Mesenchymal stem cell (in vitro differentiated cells and primary cell): ENCODE measurements at regions not wholly inside any gene's neighbourhood (a gene's known extent, or its start where the extent isn't known, plus 50 kb on each side); places are given as distances from the start of the nearest gene placed in this dataset.

Experiments
- DNase-seq: peaks from one replicate; pipeline ENCODE4 v3.0.0-alpha.2; 2013
- H2AFZ ChIP-seq: one replicate; pipeline ENCODE4 v1.6.1; 2013; ENCODE audit warnings: low read depth, mild to moderate bottlenecking, control low read depth, inconsistent platforms, low read length, moderate library complexity
- H2AK5ac ChIP-seq: 2 replicates; pipeline ENCODE4 v1.6.1; 2013; ENCODE audit warnings: low read length, moderate library complexity, mild to moderate bottlenecking, inconsistent platforms; ENCODE audit not compliant: severe bottlenecking
- H2BK120ac ChIP-seq: one replicate; pipeline ENCODE4 v1.6.1; 2013; ENCODE audit warnings: low read depth, mild to moderate bottlenecking, inconsistent platforms, low read length, moderate library complexity
- H2BK12ac ChIP-seq, 2 experiments: one replicate each; pipeline ENCODE4 v1.6.1; 2013; ENCODE audit warnings: inconsistent platforms in 2 of 2, low read length in 2 of 2, mild to moderate bottlenecking in 2 of 2, moderate library complexity in 2 of 2, control low read depth in 1 of 2
- H2BK15ac ChIP-seq: one replicate; pipeline ENCODE4 v1.6.1; 2013; ENCODE audit warnings: mild to moderate bottlenecking, low read depth, inconsistent platforms; ENCODE audit not compliant: poor library complexity, severe bottlenecking
- H2BK5ac ChIP-seq: 2 replicates; pipeline ENCODE4 v1.6.1; 2013; ENCODE audit warnings: low read depth, mild to moderate bottlenecking, low read length, control low read depth, inconsistent platforms; ENCODE audit not compliant: poor library complexity, severe bottlenecking
- H3K14ac ChIP-seq, 2 experiments: one replicate each; pipeline ENCODE4 v1.6.1; 2013; ENCODE audit warnings: inconsistent platforms in 2 of 2, low read length in 2 of 2, control low read depth in 1 of 2, mild to moderate bottlenecking in 1 of 2, moderate library complexity in 1 of 2
- H3K18ac ChIP-seq, 2 experiments: one replicate each; pipeline ENCODE4 v1.6.1; 2013; ENCODE audit warnings: inconsistent platforms in 2 of 2, low read length in 2 of 2, control low read depth in 1 of 2, low read depth in 1 of 2, mild to moderate bottlenecking in 1 of 2
- H3K23ac ChIP-seq, 2 experiments: one replicate each; pipeline ENCODE4 v1.6.1; 2013; ENCODE audit warnings: inconsistent platforms in 2 of 2, low read length in 2 of 2, mild to moderate bottlenecking in 2 of 2, moderate library complexity in 2 of 2, control low read depth in 1 of 2
- H3K27ac ChIP-seq: 2 replicates; pipeline ENCODE4 v1.5.1; 2013; ENCODE audit warnings: mild to moderate bottlenecking, moderate library complexity, low read length, control low read depth, inconsistent platforms; ENCODE audit not compliant: poor library complexity, severe bottlenecking
- H3K27me3 ChIP-seq, 2 experiments: 2 replicates each; pipeline versions ENCODE4 v1.6.1 to v1.7.0; 2013; ENCODE audit warnings: low read length in 2 of 2, mild to moderate bottlenecking in 2 of 2, moderate library complexity in 2 of 2, control low read depth in 1 of 2, inconsistent platforms in 1 of 2; ENCODE audit not compliant: control insufficient read depth in 1 of 2, insufficient read depth in 1 of 2
- H3K36me3 ChIP-seq, 2 experiments: 2 replicates each; pipeline versions ENCODE4 v1.6.1 to v1.7.0; 2013; ENCODE audit warnings: low read length in 2 of 2, control low read depth in 1 of 2, inconsistent platforms in 1 of 2, low read depth in 1 of 2, mild to moderate bottlenecking in 1 of 2; ENCODE audit not compliant: insufficient read depth in 2 of 2, control insufficient read depth in 1 of 2
- H3K4ac ChIP-seq, 2 experiments: one replicate each; pipeline ENCODE4 v1.6.1; 2013; ENCODE audit warnings: inconsistent platforms in 2 of 2, low read length in 2 of 2, mild to moderate bottlenecking in 2 of 2, moderate library complexity in 2 of 2, control low read depth in 1 of 2, low read depth in 1 of 2
- H3K4me1 ChIP-seq: 2 replicates; pipeline ENCODE4 v1.6.1; 2013; ENCODE audit warnings: low read depth, low read length, control low read depth; ENCODE audit not compliant: control insufficient read depth, insufficient read depth
- H3K4me2 ChIP-seq: 2 replicates; pipeline ENCODE4 v1.6.1; 2013; ENCODE audit warnings: low read length, mild to moderate bottlenecking, inconsistent platforms; ENCODE audit not compliant: poor library complexity, severe bottlenecking
- H3K4me3 ChIP-seq, 2 experiments: 2 replicates each; pipeline versions ENCODE4 v1.5.1 to v1.7.0; 2013; ENCODE audit warnings: low read length in 2 of 2, mild to moderate bottlenecking in 2 of 2, control low read depth in 1 of 2, low read depth in 1 of 2; ENCODE audit not compliant: insufficient read depth in 1 of 2
- H3K79me1 ChIP-seq: replicated peaks from 2 replicates; pipeline ENCODE4 v1.6.1; 2013; ENCODE audit warnings: mild to moderate bottlenecking, control low read depth, low read length, inconsistent platforms; ENCODE audit not compliant: poor library complexity, severe bottlenecking
- H3K9ac ChIP-seq: 2 replicates; pipeline ENCODE4 v1.7.0; 2013; ENCODE audit warnings: mild to moderate bottlenecking, low read length, moderate library complexity
- H3K9me3 ChIP-seq: 2 replicates; pipeline ENCODE4 v1.7.0; 2013; ENCODE audit warnings: mild to moderate bottlenecking, low read length; ENCODE audit not compliant: control insufficient read depth
- H4K8ac ChIP-seq: one replicate; pipeline ENCODE4 v1.6.1; 2013; ENCODE audit warnings: inconsistent platforms, mild to moderate bottlenecking, low read length, moderate library complexity
- H4K91ac ChIP-seq: one replicate; pipeline ENCODE4 v1.6.1; 2013; ENCODE audit warnings: mild to moderate bottlenecking, low read length, inconsistent platforms
- WGBS: methylation state at CpG from one replicate; pipeline ENCODE4 v1.1.7; 2013; ENCODE audit warnings: mixed read lengths; 5-methylcytosine and 5-hydroxymethylcytosine counted together

DNA sequence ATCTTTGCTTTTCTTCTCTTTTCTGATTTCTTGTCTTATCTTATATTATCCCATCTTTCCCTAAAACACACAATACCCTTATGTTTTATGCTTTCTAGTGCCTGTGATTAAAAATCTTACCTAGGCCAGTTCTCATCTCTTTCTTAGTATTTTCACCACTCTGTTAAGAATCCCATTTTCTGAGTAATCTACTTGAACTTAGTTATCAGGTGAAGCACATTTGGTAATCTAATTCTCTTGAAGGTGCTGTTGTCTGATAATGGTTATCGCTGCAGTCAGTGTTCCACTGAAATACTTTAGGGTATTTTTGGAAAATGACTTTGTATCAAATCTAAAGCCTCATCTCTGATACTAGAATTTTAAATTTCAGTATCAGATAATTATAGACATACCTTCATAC is 192.5 kb upstream of the MAN1A1 start:
- no peak overlapping the region for H2AFZ ChIP-seq
- H3K27me3 ChIP-seq = no peaks in the 10 kb centered on the region
- H3K4me1 ChIP-seq = peaks cover 3% of the 10 kb centered on the region
- no peak overlapping the region for H2BK12ac ChIP-seq
- no peak overlapping the region for H3K4ac ChIP-seq
- no peak overlapping the region for H3K23ac ChIP-seq
- no peak overlapping the region for H2AK5ac ChIP-seq
- no peak overlapping the region for H3K18ac ChIP-seq
- no CpG with 5 or more reads among the region's 1 CpG for WGBS
- no peak overlapping the region for H3K27ac ChIP-seq
- no peaks in the 10 kb centered on the region for H3K79me1 ChIP-seq
- no peak overlapping the region for H4K91ac ChIP-seq
- H2BK5ac ChIP-seq = no peak overlapping the region
- peak overlapping the region; percentile 84 for H3K9ac ChIP-seq
- no peak overlapping the region for H2BK120ac ChIP-seq
- no peak for DNase-seq
- H3K36me3 ChIP-seq = no peaks in the 10 kb centered on the region
- H3K9me3 ChIP-seq = peaks cover 9% of the 10 kb centered on the region
- no peak overlapping the region for H3K14ac ChIP-seq
- peak overlapping the region in 1 of 2 experiments; percentile 45 for H3K4me3 ChIP-seq
- no peak overlapping the region for H4K8ac ChIP-seq
- no peak overlapping the region for H2BK15ac ChIP-seq
- H3K4me2 ChIP-seq = no peak overlapping the region

DNA sequence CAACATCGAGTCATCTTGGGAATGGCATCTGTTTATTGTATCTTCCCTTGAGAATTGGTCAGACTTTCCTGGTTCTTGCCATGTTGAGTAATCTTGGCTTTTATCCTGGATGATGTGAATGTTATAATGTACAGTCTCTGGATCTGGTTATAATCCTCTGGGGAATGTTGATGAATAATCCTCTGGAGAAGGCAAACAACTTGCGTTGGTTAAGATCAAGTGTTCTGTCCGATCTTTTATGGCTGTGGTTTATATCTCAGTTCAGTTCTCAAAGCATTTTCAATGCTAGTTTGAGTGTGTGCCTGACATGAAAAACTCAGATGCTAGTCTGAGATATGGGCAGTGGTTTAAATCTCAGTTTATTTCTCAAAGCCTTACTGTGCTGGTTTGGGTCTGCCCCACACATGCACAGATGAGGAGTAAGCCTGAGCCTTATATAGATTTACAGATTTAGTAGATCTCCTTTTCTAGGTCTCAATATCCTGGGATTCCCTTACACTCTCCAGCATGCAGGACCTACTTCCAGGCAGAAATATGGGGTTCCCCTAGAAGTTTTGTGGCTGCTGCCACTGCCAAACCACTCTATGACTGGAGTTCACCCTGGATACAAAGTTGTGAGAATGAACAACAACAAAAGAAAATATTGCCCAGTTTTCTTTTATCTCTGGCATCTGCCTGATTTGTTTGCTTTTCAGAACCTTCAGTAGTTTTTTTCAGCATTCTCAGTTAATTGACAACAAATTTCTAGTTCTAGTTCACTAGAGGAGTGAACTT is 191.8 kb upstream of the MAN1A1 start:
- Histone ChIP-seq H3K18ac (no peak overlapping the region), H3K4ac (peak overlapping the region in 1 of 2 experiments; percentile 4), H3K27ac (peak overlapping the region; percentile 31), H2BK5ac (no peak overlapping the region), H2AFZ (no peak overlapping the region), H4K8ac (no peak overlapping the region), H3K36me3 (no peaks in the 10 kb centered on the region), H3K23ac (no peak overlapping the region), H2AK5ac (no peak overlapping the region), H3K4me2 (peak overlapping the region; percentile 16), H3K27me3 (no peaks in the 10 kb centered on the region), H3K9me3 (peaks cover 9% of the 10 kb centered on the region), H3K79me1 (no peaks in the 10 kb centered on the region), H2BK15ac (no peak overlapping the region), H3K4me3 (peak overlapping the region in 1 of 2 experiments; percentile 45), H3K14ac (no peak overlapping the region), H3K4me1 (peaks cover 3% of the 10 kb centered on the region), H3K9ac (peak overlapping the region; percentile 84), H2BK12ac (no peak overlapping the region), H4K91ac (no peak overlapping the region), H2BK120ac (peak overlapping the region; percentile 54)
- 0% methylated on average over 3 of the region's 3 CpGs for WGBS
- DNase-seq = peak; percentile 99

DNA sequence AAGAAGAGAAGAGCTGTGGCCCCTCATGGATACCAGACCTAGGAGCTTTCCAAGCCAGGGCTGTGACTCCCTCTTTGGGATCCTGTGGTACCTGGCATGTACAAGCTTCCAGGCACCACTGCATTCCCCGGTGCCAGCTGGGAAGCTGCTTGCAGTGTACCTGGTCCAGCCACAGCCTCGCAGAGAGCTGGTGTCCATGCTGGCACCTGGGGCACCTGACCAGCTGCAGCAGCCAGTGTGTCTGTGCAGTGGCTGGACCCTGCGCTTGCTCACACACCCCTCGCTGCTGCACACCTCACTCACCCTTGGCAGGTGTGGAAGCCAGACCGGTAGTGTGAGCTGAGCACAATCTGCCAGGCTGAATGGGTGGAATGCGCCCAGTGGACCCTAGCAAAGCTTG is 190.9 kb upstream of the MAN1A1 start:
- H2BK12ac ChIP-seq = peak overlapping the region; percentile 98 to 99
- 95% methylated on average over 6 of the region's 6 CpGs for WGBS
- H3K4ac ChIP-seq = peak overlapping the region; percentile 57 to 62
- H3K4me1 ChIP-seq = peaks cover 3% of the 10 kb centered on the region
- H2BK5ac ChIP-seq = no peak overlapping the region
- H3K14ac ChIP-seq = peak overlapping the region in 1 of 2 experiments; percentile 69
- peak overlapping the region; percentile 98 for H4K91ac ChIP-seq
- H3K9ac ChIP-seq = no peak overlapping the region
- no peak overlapping the region for H2AK5ac ChIP-seq
- no peaks in the 10 kb centered on the region for H3K79me1 ChIP-seq
- H3K4me2 ChIP-seq = no peak overlapping the region
- H3K23ac ChIP-seq = no peak overlapping the region
- peaks cover 9% of the 10 kb centered on the region for H3K9me3 ChIP-seq
- no peak overlapping the region for H2AFZ ChIP-seq
- no peaks in the 10 kb centered on the region for H3K27me3 ChIP-seq
- no peak overlapping the region for H3K27ac ChIP-seq
- no peaks in the 10 kb centered on the region for H3K36me3 ChIP-seq
- peak overlapping the region; percentile 77 for H2BK15ac ChIP-seq
- DNase-seq = no peak
- H2BK120ac ChIP-seq = peak overlapping the region; percentile 89
- peak overlapping the region; percentile 85 for H4K8ac ChIP-seq
- H3K4me3 ChIP-seq = no peak overlapping the region
- H3K18ac ChIP-seq = peak overlapping the region; percentile 94 to 97

DNA sequence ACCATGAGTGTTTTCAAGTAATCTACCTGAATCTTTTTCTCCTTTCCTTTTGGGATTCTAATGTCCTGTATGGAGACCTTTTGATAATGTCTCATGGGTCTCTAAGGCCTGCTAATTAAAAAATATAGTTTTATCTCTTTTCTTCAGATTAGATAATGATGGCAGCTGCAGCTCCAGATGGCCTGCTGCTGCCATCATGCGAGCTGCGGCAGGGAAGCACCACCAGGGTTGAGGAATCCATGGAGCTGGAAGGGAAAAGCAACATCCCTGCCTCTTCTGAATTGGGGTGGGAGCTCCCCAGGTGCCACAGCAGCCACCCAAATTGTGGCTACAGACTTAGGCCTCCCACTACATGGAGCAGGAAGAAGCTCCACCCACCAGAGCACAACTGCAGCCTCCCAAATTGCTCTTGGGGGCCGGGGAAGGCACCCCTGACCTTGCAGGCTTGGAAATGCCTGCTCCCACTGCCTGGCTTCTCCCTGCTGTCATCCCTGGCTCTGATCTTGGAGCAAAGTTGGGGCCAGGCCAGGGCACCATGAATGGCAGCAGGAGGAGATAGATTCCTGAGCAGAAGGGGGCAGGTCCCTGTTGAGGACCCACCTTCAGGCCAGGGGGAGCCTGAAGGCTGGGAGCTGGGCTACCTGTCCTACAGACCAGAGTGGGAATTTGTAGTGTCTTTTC is 189.6 kb upstream of the MAN1A1 start:
- H3K4me1 ChIP-seq = peaks cover 3% of the 10 kb centered on the region

More for the DNA sequence above, 189.6 kb upstream of the MAN1A1 start:
- H2BK12ac ChIP-seq = peak overlapping the region; percentile 24 to 92
- H3K9ac ChIP-seq = no peak overlapping the region
- no peak for DNase-seq
- no peak overlapping the region for H3K4me2 ChIP-seq
- H3K14ac ChIP-seq = no peak overlapping the region
- WGBS = 99% methylated on average over 3 of the region's 3 CpGs
- H3K23ac ChIP-seq = no peak overlapping the region
- H3K4me3 ChIP-seq = no peak overlapping the region
- H3K36me3 ChIP-seq = no peaks in the 10 kb centered on the region
- no peak overlapping the region for H2AK5ac ChIP-seq
- no peak overlapping the region for H2BK120ac ChIP-seq
- no peak overlapping the region for H4K8ac ChIP-seq
- no peak overlapping the region for H3K27ac ChIP-seq
- peak overlapping the region; percentile 10 to 94 for H3K18ac ChIP-seq
- H3K9me3 ChIP-seq = peaks cover 9% of the 10 kb centered on the region
- H3K4ac ChIP-seq = peak overlapping the region in 1 of 2 experiments; percentile 73
- no peaks in the 10 kb centered on the region for H3K27me3 ChIP-seq
- H2BK5ac ChIP-seq = no peak overlapping the region
- peak overlapping the region; percentile 82 for H2BK15ac ChIP-seq
- peak overlapping the region; percentile 61 for H4K91ac ChIP-seq
- no peak overlapping the region for H2AFZ ChIP-seq
- no peaks in the 10 kb centered on the region for H3K79me1 ChIP-seq
